Fibroblast of mammary gland (primary cell): ENCODE measurements at regions not wholly inside any gene's neighbourhood (a gene's known extent, or its start where the extent isn't known, plus 50 kb on each side); places are given as distances from the start of the nearest gene placed in this dataset.

Experiments
- DNase-seq: peaks from one replicate; pipeline ENCODE4 v3.0.0-alpha.2; 2010; ENCODE audit warnings: low read depth
- H3K4me3 ChIP-seq: 2 replicates; pipeline ENCODE4 v1.5.1; 2011; ENCODE audit warnings: low read depth, mild to moderate bottlenecking, low read length, moderate library complexity; ENCODE audit not compliant: control insufficient read depth
- CTCF ChIP-seq: conservative IDR thresholded peaks from 2 replicates; pipeline ENCODE4 v1.5.1; 2011; ENCODE audit warnings: low read depth, low read length, inconsistent platforms; ENCODE audit not compliant: control insufficient read depth, insufficient read depth

- TF ChIP-seq CTCF, result no peak
- no peak for DNase-seq
- no peak overlapping the region for H3K4me3 ChIP-seq
Observed at GRCh38 chr15:60297047-60297446, 100.7 kb downstream of the ANXA2 start.
